RWPE2 (cell line): ENCODE measurements at regions not wholly inside any gene's neighbourhood (a gene's known extent, or its start where the extent isn't known, plus 50 kb on each side); places are given as distances from the start of the nearest gene placed in this dataset.

Experiments used
- ATAC-seq: fragments of 200-7000 bp; cut with Tn5 transposase; 3 replicates; pipeline ENCODE4 v1.9.1; 2021; ENCODE audit warnings: low read depth
- DNase-seq: peaks from one replicate; pipeline ENCODE4 v3.0.0-alpha.2; 2020; ENCODE audit warnings: low spot score
- H3K27ac ChIP-seq: fragments of 450-650 bp; 2 replicates; pipeline ENCODE4 v1.5.1; 2017; ENCODE audit warnings: mild to moderate bottlenecking; ENCODE audit not compliant: poor library complexity, severe bottlenecking
- H3K27me3 ChIP-seq: fragments of 250-450 bp; sonication (Bioruptor Pico); 2 replicates; pipeline ENCODE4 v1.5.1; 2021; ENCODE audit warnings: mild to moderate bottlenecking, moderate library complexity; ENCODE audit not compliant: insufficient read depth, poor library complexity, severe bottlenecking
- H3K36me3 ChIP-seq: fragments of 250-450 bp; sonication (Bioruptor Pico); 2 replicates; pipeline ENCODE4 v1.5.1; 2020; ENCODE audit warnings: low read depth, mild to moderate bottlenecking, moderate library complexity
- H3K4me1 ChIP-seq: fragments of 250-450 bp; sonication (Bioruptor Pico); 2 replicates; pipeline ENCODE4 v1.5.1; 2021; ENCODE audit warnings: mild to moderate bottlenecking, moderate library complexity; ENCODE audit not compliant: insufficient read depth, poor library complexity, severe bottlenecking
- H3K4me3 ChIP-seq: fragments of 250-450 bp; sonication (Bioruptor Pico); 2 replicates; pipeline ENCODE4 v1.5.1; 2021; ENCODE audit warnings: mild to moderate bottlenecking, moderate library complexity; ENCODE audit not compliant: severe bottlenecking
- H3K9me3 ChIP-seq: fragments of 250-450 bp; sonication (Bioruptor Pico); 2 replicates; pipeline ENCODE4 v1.5.1; 2021; ENCODE audit warnings: mild to moderate bottlenecking, moderate library complexity; ENCODE audit not compliant: severe bottlenecking
- TF ChIP-seq, protein P1 (sequence below): fragments of 450-650 bp; IDR thresholded peaks from one replicate; pipeline ENCODE4 v1.5.1; 2017; ENCODE audit warnings: mild to moderate bottlenecking, moderate library complexity; ENCODE audit not compliant: poor library complexity, severe bottlenecking

DNA sequence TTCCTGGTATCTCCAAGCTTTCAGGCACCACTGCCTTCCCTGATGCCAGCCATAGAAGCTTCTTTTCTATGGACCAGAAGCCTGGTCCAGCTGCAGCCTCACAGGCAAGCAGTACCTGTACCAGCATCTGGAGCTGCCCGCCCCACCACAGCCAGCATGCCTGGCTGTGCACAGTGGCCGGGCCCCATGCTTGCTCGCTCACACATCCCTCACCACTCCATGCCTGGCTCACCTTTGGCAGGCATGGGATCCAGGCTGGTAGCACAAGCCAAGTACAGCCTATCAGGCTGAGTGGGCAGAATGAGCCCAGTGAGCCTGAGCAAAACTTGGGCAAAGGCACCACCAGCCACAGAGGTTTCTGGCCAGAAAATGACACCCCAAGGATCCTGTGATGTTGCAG lies 93.4 kb downstream of the TPRA1 start:
- Histone ChIP-seq H3K9me3 (no peaks in the 10 kb centered on the region), H3K4me1 (no peaks in the 10 kb centered on the region), H3K27me3 (no peaks in the 10 kb centered on the region), H3K36me3 (no peaks in the 10 kb centered on the region), H3K27ac (no peak overlapping the region), H3K4me3 (no peak overlapping the region)
- TF ChIP-seq, protein P1, sequence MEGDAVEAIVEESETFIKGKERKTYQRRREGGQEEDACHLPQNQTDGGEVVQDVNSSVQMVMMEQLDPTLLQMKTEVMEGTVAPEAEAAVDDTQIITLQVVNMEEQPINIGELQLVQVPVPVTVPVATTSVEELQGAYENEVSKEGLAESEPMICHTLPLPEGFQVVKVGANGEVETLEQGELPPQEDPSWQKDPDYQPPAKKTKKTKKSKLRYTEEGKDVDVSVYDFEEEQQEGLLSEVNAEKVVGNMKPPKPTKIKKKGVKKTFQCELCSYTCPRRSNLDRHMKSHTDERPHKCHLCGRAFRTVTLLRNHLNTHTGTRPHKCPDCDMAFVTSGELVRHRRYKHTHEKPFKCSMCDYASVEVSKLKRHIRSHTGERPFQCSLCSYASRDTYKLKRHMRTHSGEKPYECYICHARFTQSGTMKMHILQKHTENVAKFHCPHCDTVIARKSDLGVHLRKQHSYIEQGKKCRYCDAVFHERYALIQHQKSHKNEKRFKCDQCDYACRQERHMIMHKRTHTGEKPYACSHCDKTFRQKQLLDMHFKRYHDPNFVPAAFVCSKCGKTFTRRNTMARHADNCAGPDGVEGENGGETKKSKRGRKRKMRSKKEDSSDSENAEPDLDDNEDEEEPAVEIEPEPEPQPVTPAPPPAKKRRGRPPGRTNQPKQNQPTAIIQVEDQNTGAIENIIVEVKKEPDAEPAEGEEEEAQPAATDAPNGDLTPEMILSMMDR = no peak
- no peak for ATAC-seq
- no peak for DNase-seq

DNA sequence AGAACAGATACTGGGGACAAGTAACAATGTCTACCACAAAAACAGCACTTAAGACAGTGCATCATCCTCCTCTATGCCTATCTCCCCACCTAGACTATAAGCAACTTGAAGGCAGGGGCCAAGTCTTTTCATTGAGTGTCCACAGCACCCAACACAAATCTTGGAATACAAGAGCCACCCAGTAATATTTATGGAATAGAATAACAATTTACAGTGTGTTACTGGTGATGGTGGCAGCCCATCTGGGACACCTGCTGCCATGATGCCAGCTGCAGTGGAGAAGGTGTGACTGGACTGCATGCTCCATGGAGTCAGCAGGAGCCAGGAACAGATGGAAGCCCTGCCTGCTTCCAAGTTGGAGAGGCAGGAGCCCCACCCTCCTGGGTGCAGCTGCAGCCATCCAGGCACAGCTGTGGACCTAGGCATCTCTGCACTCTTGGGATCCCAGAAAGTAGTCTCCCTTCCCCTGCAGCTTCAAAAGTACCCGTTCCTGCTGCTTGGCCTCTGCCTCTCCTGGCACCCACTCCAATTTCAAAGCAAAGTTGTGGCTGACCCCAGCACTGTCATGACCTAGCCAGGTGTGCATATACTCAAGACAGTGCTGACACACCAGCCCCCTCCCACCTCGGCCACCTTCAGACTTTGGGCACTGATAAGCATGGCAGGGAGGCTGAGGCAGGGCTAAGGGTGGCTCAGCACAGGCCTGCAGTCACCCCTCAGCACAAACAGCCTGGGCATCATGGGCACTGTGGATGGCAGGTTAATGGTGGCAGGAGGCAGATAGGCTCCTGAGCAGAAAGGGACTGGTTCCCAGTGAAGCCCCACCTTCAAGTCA lies 94.5 kb downstream of the TPRA1 start:
- no peak for ATAC-seq

DNA sequence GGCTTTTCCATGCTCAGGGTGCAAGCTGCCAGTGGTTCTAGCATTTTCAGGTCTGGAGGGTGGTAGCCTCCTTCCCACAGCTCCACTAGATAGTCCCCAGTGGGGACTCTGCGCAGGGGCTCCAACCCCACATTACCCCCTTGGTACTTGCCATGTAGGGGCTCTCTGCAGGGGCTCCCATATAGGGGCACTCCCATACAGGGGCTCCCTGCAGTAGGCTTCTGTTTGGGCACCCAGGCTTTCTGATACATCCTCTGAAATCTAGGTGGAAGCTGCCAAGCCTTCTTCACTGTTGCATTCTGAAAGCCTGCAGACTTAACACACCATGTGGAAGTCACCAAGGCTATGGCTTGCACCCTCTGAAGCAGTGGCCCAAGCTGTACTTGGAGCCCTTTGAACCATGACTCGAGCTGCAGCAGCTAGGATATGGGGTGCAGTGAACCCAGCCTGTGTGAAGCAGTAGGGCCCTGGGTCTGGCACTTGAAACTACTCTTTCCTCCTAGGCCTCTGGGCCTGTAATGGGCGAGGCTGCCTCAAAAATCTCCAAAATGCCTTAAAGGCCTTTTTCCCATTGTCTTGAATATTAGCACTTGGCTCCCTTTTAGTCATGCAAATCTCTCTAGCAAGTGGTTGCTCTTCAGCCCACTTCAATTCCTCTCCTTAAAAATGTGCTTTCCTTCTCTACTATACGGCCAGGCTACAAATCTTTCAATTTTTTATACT lies 96.4 kb downstream of the TPRA1 start:
- DNase-seq = no peak

More for the DNA sequence above, 94.5 kb downstream of the TPRA1 start:
- TF ChIP-seq, protein P1 = no peak
- Histone ChIP-seq H3K4me1 (no peaks in the 10 kb centered on the region), H3K27ac (no peak overlapping the region), H3K4me3 (no peak overlapping the region), H3K27me3 (no peaks in the 10 kb centered on the region), H3K36me3 (no peaks in the 10 kb centered on the region), H3K9me3 (no peaks in the 10 kb centered on the region)
- no peak for DNase-seq

DNA sequence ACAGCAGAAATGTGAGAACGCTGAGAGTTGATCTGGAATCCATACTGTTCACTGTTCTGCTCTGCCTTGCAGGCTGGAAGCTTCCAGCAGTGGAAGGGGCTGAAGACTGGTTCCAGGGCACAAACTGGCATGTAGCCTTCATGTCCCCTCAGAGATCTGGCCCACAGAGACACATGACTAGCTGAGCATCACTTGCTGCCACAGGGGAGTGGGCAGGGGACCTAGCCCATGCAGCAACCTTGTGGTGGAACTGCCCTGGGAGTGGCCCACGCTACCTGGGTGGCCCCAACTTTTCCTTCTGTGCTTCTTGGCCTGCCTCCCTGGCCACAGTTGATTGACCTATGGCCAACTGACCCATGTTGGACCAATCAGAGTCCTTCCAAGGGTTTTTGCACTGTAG lies 98.1 kb downstream of the TPRA1 start:
- TF ChIP-seq, protein P1 = no peak
- Histone ChIP-seq H3K4me3 (no peak overlapping the region), H3K9me3 (no peaks in the 10 kb centered on the region), H3K27me3 (no peaks in the 10 kb centered on the region), H3K4me1 (no peaks in the 10 kb centered on the region), H3K27ac (no peak overlapping the region), H3K36me3 (no peaks in the 10 kb centered on the region)
- ATAC-seq = no peak
- no peak for DNase-seq

More for the DNA sequence above, 96.4 kb downstream of the TPRA1 start:
- Histone ChIP-seq H3K27me3 (no peaks in the 10 kb centered on the region), H3K4me3 (no peak overlapping the region), H3K36me3 (no peaks in the 10 kb centered on the region), H3K27ac (no peak overlapping the region), H3K4me1 (no peaks in the 10 kb centered on the region), H3K9me3 (no peaks in the 10 kb centered on the region)
- no peak for ATAC-seq
- TF ChIP-seq, protein P1 = no peak
